Testis (tissue), 2 donors: ENCODE measurements at regions not wholly inside any gene's neighbourhood (a gene's known extent, or its start where the extent isn't known, plus 50 kb on each side); places are given as distances from the start of the nearest gene placed in this dataset.

Experiments
- CTCF ChIP-seq, 3 experiments: fragments of 450-650 bp in 2 of 3; fragments of 200-600 bp in 1 of 3; sonication (generic) in 1 of 3; IDR thresholded peaks; one replicate each; pipeline ENCODE4 v1.5.1; 2016 to 2019; ENCODE audit warnings: antibody characterized with exemption in 3 of 3, mild to moderate bottlenecking in 2 of 3, moderate library complexity in 1 of 3
- POLR2A ChIP-seq: fragments of 450-650 bp; IDR thresholded peaks from one replicate; pipeline ENCODE4 v1.6.1; 2017; ENCODE audit warnings: antibody characterized with exemption, mild to moderate bottlenecking, moderate library complexity

- TF ChIP-seq POLR2A, result no peak
- no peak for TF ChIP-seq CTCF (IDR thresholded peaks at IDR 0.05)
Observed at GRCh38 chr5:99929806-99930135, 605.4 kb upstream of the FAM174A start.
